Caki2 (cell line): ENCODE measurements at regions not wholly inside any gene's neighbourhood (a gene's known extent, or its start where the extent isn't known, plus 50 kb on each side); places are given as distances from the start of the nearest gene placed in this dataset.
A peak's percentile ranks its signal among the peaks of the same experiment; 100 is the strongest.

ENCODE experiments used
- DNase-seq: peaks from one replicate; pipeline ENCODE4 v3.0.0-alpha.2; 2015; ENCODE audit warnings: low read depth
- in situ Hi-C: cut with HindIII; loops from 2 replicates; pipeline ENCODE4 v1.10.0; 2016; ENCODE audit warnings: low sequenced_read_pairs, low pct_unique_long_range_greater_than_20kb, mixed read lengths

GRCh38 chr2:191580581-191580980, 97.4 kb upstream of the NABP1 start:
- in situ Hi-C loops = no loop called here
- no peak for DNase-seq

- in situ Hi-C loops = no loop called here
- no peak for DNase-seq
Observed at GRCh38 chr2:191581003-191581402, 96.9 kb upstream of the NABP1 start.

GRCh38 chr2:191582355-191582754, 95.6 kb upstream of the NABP1 start:
- DNase-seq = peak; percentile 42
- in situ Hi-C loops = no loop called here

GRCh38 chr2:191591025-191591424, 86.9 kb upstream of the NABP1 start:
- no peak for DNase-seq
- in situ Hi-C loops = no loop called here

GRCh38 chr2:191593622-191594385, 84.1 kb upstream of the NABP1 start:
- DNase-seq = peak; percentile 20
- in situ Hi-C loops = no loop called here

- in situ Hi-C loops = no loop called here
- DNase-seq = no peak
Observed at GRCh38 chr2:191597186-191597751, 80.7 kb upstream of the NABP1 start.

- DNase-seq = no peak
- in situ Hi-C loops = no loop called here
Observed at GRCh38 chr2:191598296-191598695, 79.6 kb upstream of the NABP1 start.

- no peak for DNase-seq
- in situ Hi-C loops = no loop called here
Observed at GRCh38 chr2:191601060-191601459, 76.9 kb upstream of the NABP1 start.

- in situ Hi-C loops = no loop called here
- DNase-seq = no peak
Observed at GRCh38 chr2:191604154-191604553, 73.8 kb upstream of the NABP1 start.

- in situ Hi-C loops = no loop called here
- DNase-seq = no peak
Observed at GRCh38 chr2:191607096-191607495, 70.8 kb upstream of the NABP1 start.

GRCh38 chr2:191610756-191611155, 67.2 kb upstream of the NABP1 start:
- in situ Hi-C loops = no loop called here
- DNase-seq = no peak

GRCh38 chr2:191611614-191612013, 66.3 kb upstream of the NABP1 start:
- DNase-seq = no peak
- in situ Hi-C loops = no loop called here

GRCh38 chr2:191612496-191612895, 65.4 kb upstream of the NABP1 start:
- DNase-seq = peak; percentile 85
- in situ Hi-C loops = no loop called here

GRCh38 chr2:191614759-191615158, 63.2 kb upstream of the NABP1 start:
- in situ Hi-C loops = no loop called here
- DNase-seq = no peak

GRCh38 chr2:191615596-191615995, 62.3 kb upstream of the NABP1 start:
- in situ Hi-C loops = no loop called here

GRCh38 chr2:191617575-191617974, 60.4 kb upstream of the NABP1 start:
- DNase-seq = no peak
- in situ Hi-C loops = no loop called here

More at GRCh38 chr2:191615596-191615995, 62.3 kb upstream of the NABP1 start:
- DNase-seq = no peak

GRCh38 chr2:191618046-191618780, 59.7 kb upstream of the NABP1 start:
- no peak for DNase-seq
- in situ Hi-C loops = no loop called here

- in situ Hi-C loops = no loop called here
- DNase-seq = peak; percentile 26
Observed at GRCh38 chr2:191618786-191619185, 59.1 kb upstream of the NABP1 start.

GRCh38 chr2:191620144-191620543, 57.8 kb upstream of the NABP1 start:
- in situ Hi-C loops = no loop called here
- peak; percentile 44 for DNase-seq
